ENCODE measurements at regions not wholly inside any gene's neighbourhood (a gene's known extent, or its start where the extent isn't known, plus 50 kb on each side); places are given as distances from the start of the nearest gene placed in this dataset.
"Not testable (repeated sequence)": the region's sequence is repeated elsewhere in the genome, so short reads cannot be mapped to it uniquely, and the experiment has no call there.

GRCh38 chr13:69044629-69045028 lies 1063.0 kb upstream of the ATXN8OS start:
- no peak for DNase-seq

- no peak for DNase-seq
Measured at GRCh38 chr13:69040898-69041297, 1066.7 kb upstream of the ATXN8OS start.

- DNase-seq: no peak
Measured at GRCh38 chr13:69035771-69036170, 1071.9 kb upstream of the ATXN8OS start.

- no peak for DNase-seq
Measured at GRCh38 chr13:69028936-69029335, 1078.7 kb upstream of the ATXN8OS start.

- DNase-seq: no peak
Measured at GRCh38 chr13:69020120-69020519, 1087.5 kb upstream of the ATXN8OS start.

GRCh38 chr13:69018173-69018572 lies 1089.5 kb upstream of the ATXN8OS start:
- DNase-seq: not testable (repeated sequence)

GRCh38 chr13:69010789-69011188 lies 1096.8 kb upstream of the ATXN8OS start:
- DNase-seq: no peak

- no peak for DNase-seq
Measured at GRCh38 chr13:69008499-69008898, 1099.1 kb upstream of the ATXN8OS start.

- DNase-seq: no peak
Measured at GRCh38 chr13:68998056-68998455, 1109.6 kb upstream of the ATXN8OS start.

- DNase-seq: no peak
Measured at GRCh38 chr13:68996668-68997025, 1111.0 kb upstream of the ATXN8OS start.

GRCh38 chr13:68995972-68996667 lies 1111.5 kb upstream of the ATXN8OS start:
- no peak for DNase-seq

- no peak for DNase-seq
Measured at GRCh38 chr13:68993154-68993553, 1114.5 kb upstream of the ATXN8OS start.

- DNase-seq: no peak
Measured at GRCh38 chr13:68988176-68988575, 1119.5 kb upstream of the ATXN8OS start.

- DNase-seq: no peak
Measured at GRCh38 chr13:68987585-68987984, 1120.0 kb upstream of the ATXN8OS start.

- no peak for DNase-seq
Measured at GRCh38 chr13:68984688-68985319, 1122.8 kb upstream of the ATXN8OS start.

- no peak for DNase-seq
Measured at GRCh38 chr13:68982961-68983619, 1124.5 kb upstream of the ATXN8OS start.

GRCh38 chr13:68976287-68976686 lies 1131.3 kb upstream of the ATXN8OS start:
- no peak for DNase-seq

GRCh38 chr13:68970532-68970931 lies 1137.1 kb upstream of the ATXN8OS start:
- no peak for DNase-seq

- DNase-seq: no peak
Measured at GRCh38 chr13:68948586-68948985, 1159.0 kb upstream of the ATXN8OS start.

GRCh38 chr13:68944272-68944671 lies 1163.4 kb upstream of the ATXN8OS start:
- no peak for DNase-seq

GRCh38 chr13:68940049-68940448 lies 1167.6 kb upstream of the ATXN8OS start:
- DNase-seq: no peak

- DNase-seq: no peak
Measured at GRCh38 chr13:68938639-68939038, 1169.0 kb upstream of the ATXN8OS start.

- DNase-seq: no peak
Measured at GRCh38 chr13:68929075-68929745, 1178.4 kb upstream of the ATXN8OS start.
